Prostate gland (tissue), 2 donors: ENCODE measurements at regions not wholly inside any gene's neighbourhood (a gene's known extent, or its start where the extent isn't known, plus 50 kb on each side); places are given as distances from the start of the nearest gene placed in this dataset.

Source experiments
- CTCF ChIP-seq, 4 experiments: fragments of 200-600 bp in 2 of 4; fragments of 450-650 bp in 2 of 4; sonication (generic) in 2 of 4; IDR thresholded peaks; 1 replicate in 3 of 4; 2 replicates in 1 of 4; pipeline ENCODE4 v1.5.1; 2016 to 2019; ENCODE audit warnings: antibody characterized with exemption in 4 of 4, mild to moderate bottlenecking in 2 of 4, moderate library complexity in 2 of 4
- POLR2A ChIP-seq: fragments of 450-650 bp; IDR thresholded peaks from one replicate; pipeline ENCODE4 v1.6.1; 2016; ENCODE audit warnings: antibody characterized with exemption, mild to moderate bottlenecking
- POLR2AphosphoS5 ChIP-seq: sonication (generic); formaldehyde crosslinking; IDR thresholded peaks from one replicate; pipeline ENCODE4 v1.6.1; 2017; ENCODE audit warnings: antibody characterized with exemption

DNA sequence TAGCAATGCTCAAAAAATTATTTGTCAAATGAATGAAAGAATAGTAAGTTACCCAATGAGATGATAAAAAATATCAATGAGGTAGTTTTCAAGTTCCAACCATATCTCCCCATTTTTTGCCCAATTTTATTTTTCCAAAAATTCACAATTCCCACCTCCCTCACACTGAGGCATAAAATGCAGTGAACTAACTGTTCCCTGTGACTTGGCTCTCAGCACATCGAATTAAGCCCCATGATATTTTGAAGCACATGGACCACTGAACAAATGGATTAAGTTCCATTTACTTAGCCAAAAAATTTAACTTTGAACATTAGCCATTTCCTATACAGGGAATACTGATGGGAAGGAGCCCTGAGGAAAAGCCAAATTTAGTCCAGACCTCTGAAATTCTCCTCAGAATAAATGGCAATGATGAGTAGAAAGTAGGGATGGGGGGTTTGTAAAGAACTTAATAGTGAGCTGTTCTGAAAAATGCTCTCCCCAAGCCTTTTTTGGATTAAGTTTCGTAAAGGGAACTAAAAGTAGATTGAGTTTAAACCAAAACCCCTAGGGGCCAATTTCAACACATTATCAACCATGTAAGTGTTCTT lies 166.3 kb upstream of the GRM3 start:
- TF ChIP-seq CTCF (IDR thresholded peaks at IDR 0.05) (no peak), POLR2AphosphoS5 (no peak), POLR2A (no peak)
